SKM-1 (cell line): ENCODE measurements at regions not wholly inside any gene's neighbourhood (a gene's known extent, or its start where the extent isn't known, plus 50 kb on each side); places are given as distances from the start of the nearest gene placed in this dataset.

Source experiments
- DNase-seq: peaks from one replicate; lab custom pipeline; 2025; ENCODE audit not compliant: unreplicated experiment; lab: John Stamatoyannopoulos, UW

DNA sequence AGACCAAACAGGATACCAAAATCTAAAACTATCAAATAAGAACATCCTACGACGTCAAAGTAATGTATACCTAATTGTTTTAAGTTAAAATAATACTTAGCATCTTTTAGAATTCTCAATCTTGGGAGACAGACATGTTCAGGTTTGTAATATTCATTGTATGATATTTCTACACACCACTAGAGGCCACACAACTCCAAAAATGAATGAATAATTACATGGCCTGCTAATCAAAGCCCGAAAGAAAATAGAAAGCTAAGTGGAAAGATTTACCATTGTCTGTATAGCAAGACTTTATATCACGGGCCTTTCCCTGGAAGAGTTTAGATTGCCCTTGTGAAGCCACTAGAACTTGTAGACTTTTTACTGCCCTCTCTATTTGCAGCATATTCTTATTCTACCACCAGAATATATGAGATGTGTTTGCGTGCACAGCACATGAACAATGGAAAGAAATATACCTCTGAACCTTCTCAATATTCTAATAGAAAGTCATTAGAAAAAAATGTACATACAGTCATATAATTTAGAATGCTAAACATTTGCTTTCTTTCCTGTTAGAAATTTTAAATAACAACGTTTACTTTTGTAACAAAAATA lies 380.1 kb upstream of the NUDT12 start:
- no peak for DNase-seq

DNA sequence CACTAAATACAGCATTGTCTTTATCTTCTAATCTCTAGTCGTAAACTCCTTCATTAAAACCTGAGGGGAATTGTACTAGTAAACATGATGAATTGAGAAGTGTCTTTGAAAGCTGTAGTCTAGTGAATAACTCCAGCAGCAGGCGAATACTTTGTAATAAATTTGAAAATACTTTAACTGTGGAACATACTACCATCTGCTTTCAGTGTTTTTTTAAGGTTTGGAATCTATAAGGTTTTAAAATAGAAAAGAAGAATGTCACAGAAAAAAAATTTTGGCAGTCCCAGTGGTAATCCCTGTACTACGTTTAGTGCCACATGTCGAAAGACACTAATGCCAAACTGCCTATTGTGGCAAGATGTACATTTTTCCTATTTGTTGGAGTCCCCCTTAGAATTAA lies 379.0 kb upstream of the NUDT12 start:
- DNase-seq: no peak

DNA sequence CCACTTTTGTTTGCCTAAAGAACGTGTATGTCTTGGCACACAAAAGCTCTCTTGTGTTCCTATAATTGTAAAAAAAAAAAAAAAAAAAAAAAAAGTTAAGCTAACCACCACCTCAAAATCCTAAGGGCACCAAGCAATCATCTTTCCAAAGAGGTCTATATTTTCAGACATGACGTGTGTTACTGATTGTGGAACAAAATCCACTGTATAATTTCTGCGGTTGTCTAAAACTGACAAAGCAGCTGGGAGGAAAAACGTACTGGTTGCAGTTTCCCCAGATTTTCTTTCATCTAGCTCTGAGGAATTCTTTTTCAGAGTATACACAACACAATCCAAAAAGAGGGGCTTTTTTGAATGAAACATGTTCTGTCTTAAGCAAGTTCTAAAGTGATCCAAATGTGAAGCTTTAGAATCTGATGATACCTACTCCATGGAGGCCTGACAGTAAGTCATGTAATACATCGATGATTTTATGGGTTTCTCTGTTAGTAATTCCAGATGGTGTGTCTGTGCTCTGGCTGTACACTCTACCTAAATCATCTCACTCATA lies 375.6 kb upstream of the NUDT12 start:
- DNase-seq: no peak

DNA sequence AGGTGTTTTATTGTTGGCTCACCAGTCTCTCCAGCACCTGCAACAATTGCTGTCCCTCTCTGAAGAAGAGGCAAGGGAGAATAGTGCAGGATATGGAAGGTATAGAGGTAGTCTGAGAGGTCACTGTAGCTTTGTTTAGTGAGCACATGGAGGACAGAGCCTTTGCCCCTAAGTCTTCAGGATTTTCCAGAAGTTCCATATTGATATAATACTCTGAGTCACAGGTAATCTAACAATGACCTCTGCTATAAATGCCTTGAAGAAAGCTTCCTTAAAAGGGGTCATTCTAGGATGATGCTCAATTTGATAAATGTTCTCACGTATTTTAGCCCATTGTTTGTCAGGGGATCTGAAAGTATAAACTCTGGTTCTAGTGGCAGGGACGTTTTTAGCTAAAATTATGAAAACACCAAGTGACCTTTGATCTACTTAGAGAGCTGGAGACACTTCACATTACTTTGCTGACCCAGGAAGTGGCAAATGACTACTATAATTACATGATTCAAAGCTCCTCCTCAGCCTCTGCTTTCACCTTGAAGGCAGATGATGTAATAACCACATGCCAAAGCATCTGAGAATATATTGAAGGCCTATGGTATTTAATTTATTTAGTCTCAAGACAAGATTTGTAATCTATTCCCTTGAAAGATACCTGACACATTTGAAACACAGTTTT lies 366.9 kb upstream of the NUDT12 start:
- DNase-seq: no peak

DNA sequence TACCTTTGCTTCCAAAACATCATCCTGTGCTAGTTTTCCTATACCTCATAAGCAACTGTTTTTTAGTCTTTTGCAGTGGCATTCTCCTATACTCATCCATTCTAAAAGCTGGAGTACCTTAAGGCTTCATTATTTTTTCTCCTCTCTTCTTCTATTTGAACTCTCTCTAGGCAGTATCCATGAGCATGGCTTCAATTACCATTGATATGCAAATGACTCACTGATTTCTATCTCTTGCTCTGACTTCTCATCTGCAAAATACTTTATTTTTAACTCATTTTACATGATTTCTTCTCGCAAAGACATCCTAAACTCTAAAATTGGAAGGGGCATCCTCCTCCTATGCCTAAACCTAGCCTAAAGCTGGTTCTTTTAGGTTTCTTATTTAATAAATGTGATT lies 365.1 kb upstream of the NUDT12 start:
- DNase-seq: no peak

DNA sequence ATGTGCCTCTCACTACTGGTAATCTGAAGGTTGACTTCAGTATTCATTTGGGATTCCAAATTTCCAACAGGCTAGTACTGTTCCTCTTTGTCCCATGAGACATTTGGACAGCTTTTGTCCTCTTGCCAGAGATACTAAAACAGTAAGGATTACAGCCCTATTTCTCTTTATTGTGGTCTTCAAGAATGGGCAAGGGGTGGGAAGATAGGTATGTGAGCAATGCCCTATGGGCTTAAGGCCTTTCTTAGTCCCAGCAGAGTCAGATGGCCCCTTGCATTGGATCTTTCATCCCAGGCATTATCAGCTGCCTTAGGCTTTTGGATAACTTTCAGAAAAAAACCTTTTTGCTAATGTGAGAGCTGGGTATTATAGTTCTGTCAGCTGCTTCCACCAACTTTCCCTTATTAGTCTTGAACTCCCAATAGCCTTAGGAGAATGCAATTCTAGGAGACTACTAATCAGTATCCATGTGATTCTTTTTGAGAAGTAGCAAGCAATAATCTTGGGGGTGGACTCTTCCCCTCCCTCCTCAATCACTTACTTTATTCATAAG lies 361.1 kb upstream of the NUDT12 start:
- no peak for DNase-seq

DNA sequence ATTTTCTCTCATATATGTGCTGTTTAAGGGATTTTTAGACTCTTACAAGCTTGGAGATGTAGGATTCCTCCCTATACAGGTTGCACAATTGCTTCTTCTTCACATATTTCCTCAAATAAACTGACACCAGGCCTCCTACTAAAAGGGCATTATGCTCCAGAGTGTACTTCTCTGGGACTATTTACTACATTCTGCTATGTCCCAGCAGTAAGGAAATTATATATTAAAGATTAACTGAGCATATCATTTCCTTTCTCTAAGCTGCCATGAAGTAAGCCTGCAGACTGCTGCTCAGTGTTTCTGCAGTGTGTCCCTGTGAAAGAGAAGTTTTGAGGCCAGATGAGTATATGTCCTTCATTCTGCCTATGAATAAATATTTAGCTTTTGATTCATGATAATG lies 356.9 kb upstream of the NUDT12 start:
- no peak for DNase-seq

DNA sequence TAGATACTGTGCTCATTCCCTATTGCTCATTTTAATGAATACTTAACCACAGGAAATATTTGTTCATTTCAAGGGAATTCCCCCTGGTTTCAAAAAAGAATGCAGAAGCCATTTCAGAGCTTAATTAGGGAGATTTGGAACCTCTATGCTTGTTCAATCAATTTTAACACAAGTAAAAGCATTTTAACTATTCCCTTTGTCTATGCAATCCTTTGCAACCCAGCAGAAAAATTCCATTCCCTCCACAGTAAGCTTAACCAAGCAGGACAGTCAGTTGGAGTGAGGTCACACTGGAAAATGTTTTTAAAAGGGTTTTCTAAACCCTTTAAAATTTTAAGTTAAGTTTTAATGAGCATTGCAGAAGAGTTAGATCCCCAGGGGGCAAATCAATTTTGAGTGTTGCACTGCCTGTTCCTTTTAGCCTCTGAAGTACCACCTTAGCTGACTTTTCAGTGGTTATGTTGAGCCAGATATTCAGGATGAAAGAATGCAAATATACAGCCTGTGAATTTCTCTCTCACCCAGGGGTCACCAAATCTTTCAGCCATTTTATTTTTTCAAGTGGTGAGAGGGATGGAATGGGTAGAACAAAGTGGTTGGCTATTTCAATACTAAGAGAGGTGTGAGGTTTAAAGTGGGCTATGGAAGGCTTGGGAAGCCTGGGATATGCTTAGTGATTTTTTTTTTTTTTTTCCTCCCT lies 356.2 kb upstream of the NUDT12 start:
- no peak for DNase-seq

DNA sequence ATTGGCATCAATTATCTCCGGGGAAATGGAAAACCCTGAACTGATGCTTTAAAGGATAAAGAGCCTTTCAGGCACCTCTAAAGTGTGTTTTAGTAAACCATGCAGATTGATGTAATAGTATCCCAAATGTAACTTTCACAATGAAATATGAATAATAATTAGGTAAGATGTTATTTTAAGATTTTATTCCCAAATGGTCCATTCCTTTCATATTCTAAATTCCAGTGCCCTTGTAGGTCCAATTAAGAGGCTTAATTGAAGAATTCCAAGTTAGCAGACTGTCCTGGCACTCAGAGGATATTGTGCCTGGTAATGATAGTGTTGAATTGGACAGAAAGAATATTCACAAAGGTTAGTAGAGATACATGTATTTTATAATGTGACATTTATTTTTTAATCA lies 352.5 kb upstream of the NUDT12 start:
- no peak for DNase-seq

DNA sequence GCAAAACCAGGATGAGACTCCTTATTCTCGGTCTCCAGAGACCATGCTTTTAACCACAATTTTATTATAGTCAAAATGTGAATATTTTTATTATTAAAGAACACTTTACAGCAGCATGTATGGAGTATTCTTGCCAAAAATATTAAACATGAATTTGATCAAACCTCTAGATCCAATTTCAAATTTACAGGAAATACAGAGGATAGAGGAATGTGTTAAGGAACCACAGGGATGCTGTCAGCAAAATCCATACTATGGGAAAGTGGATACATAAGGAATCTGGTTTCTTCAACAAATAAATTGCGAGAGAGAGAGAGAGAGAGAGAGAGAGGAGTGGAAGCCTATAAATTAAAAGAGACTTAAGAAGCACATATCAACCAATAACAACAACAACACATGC lies 348.2 kb upstream of the NUDT12 start:
- DNase-seq: no peak

DNA sequence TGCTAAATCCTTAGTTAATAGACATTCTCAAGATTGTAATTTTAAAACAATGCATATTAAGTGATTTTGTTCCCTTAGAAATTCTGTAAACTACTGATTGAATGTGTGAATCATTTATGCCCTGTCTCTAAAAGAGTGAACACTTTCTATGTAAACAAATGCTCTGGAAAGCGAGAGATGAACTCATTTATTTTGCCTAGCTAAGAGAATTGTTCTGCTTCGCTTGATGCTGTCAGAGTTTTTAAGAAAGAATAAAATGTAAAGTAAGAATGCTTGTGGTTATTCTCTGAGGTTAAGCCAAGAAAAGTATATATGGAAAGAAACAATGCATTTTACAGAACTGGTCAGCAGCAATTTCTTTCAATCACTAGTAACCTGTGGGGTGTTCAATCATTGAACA lies 347.4 kb upstream of the NUDT12 start:
- DNase-seq: no peak

DNA sequence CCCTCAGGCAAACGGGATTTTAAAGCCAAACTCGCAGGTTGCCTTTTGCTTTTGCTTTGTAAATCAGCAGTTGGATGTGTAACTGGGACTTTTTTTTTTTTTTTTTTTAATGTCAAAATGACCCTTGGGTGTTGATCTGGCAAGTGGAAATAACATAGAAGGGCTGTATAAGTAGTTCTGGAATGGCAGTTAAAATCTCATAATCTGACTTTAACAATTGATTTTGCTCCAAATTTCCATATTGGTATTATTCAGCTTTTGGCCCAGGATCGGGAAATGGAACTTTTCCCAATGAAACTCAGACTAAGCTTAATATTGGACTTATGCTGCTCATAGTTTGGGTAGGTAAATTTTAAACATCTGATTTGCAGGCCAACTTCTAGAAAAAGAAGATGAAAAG lies 346.8 kb upstream of the NUDT12 start:
- no peak for DNase-seq

DNA sequence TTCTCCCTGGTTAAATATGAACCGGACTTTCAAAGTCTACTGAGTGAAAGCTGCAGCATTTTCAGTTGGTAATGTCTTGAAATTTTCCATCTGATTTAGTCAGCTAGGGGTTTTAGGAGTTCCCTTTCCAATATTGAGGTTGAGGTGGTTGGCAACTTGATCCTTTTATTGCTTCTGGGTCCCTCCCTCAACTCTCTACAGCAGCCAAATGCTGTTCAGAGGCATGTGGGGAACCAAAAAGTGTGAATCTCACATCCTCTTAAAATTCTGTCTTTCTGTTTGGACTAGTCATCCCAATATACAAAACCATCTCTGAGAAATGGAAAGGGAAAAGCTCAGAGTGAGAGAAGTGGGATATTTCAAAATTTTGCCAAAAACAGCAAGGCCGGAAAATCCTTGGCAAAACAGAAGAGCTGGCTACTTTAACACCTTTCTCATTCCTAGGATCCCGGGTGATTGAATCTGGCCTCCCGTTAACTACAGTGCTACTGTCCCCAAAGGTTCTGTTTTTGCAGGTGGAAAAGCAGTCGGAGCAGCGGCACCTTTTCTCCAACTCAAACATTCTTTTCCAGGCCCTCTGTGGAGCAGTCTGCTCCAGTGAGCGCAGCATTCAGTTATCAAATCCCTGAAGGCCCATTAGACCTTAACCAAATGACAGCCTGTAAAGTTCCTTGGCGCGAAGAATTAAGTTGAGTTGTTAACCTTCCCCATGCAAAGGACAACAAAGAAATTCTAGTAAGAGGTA lies 345.9 kb upstream of the NUDT12 start:
- no peak for DNase-seq

DNA sequence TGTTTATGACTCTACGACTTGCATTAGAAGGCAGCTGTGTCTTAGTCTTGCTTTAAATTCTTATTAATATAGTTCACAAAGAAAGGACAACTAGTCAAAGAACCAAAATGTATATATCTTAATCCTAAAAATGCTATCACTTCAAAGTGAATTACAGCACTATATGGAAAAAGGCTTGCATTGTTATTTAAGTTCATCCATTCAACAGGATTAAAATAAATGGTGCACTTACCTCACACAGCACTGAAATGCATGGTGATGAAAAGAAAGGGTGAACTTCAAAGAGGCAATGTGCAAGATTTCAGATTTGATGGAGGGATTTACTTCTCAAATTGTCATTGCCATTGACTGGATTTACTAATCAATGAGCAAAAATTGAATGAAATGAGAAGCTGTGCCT lies 344.4 kb upstream of the NUDT12 start:
- no peak for DNase-seq

DNA sequence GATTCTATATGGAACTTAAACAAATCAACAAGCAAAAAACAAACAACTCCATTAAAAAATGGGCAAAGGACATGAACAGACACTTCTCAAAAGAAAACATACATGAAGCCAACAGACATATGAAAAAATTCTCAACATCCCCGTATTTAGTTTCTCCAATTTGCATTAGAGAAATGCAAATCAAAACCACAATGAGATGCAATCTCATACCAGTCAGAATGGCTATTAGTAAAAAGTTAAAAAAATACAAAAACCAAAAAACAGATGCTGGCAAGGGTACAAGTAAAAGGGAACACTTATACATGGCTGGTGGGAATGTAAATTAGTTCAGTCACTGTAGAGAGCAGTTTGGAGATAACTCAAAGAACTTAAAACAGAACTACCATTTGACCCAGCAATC lies 342.1 kb upstream of the NUDT12 start:
- DNase-seq: no peak

DNA sequence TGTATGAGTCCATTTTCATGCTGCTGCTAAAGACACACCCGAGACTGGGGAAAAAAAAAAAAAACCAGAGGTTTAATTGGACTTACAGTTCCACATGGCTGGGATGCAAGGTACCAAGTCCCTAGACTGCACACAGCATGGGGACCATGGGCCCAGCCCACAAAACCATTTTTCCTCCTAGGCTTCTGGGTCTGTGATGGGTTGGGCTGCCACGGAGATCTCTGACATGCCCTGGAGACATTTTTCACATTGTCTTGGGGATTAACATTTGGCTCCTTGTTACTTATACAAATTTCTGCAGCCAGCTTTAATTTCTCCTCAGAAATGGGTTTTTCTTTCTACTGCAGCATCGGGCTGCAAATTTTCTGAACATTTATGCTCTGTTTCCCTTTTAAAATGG lies 340.3 kb upstream of the NUDT12 start:
- no peak for DNase-seq

DNA sequence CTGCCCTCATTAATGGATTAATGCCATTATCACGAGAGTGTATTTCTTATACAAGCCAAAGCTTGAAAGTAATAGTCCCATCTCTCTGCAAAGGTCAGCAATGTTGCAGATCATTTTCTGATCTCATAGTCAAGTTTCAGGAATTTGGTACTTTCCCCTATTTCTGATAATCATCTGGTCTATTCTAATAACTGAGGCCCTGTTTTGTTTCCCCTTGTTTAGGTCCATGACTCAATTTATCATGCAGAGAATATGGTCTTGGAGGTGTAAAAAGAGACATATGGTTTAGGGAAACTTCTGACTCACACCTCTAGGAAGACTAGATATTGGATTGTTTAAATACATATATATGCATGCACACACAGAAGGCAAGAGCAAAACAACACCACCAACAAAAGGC lies 339.3 kb upstream of the NUDT12 start:
- no peak for DNase-seq

DNA sequence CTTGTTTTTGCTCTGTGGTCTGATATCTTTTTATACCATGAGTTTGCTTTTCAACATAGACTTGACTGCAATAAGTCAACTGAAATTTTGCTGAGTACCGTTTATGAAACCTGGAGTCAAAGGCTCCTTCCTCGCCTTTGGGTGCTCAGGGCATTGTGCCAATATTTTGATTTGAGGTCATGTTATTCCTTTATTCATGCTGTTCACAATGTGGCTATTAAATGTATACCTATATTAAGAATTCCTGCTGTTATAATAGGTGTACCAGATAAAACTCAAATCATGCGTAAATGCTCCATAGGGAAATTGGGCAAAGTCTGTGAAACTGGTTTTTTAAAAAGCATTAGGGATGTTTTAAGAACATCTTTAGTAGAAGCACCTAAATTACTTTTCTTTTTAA lies 334.0 kb upstream of the NUDT12 start:
- no peak for DNase-seq

DNA sequence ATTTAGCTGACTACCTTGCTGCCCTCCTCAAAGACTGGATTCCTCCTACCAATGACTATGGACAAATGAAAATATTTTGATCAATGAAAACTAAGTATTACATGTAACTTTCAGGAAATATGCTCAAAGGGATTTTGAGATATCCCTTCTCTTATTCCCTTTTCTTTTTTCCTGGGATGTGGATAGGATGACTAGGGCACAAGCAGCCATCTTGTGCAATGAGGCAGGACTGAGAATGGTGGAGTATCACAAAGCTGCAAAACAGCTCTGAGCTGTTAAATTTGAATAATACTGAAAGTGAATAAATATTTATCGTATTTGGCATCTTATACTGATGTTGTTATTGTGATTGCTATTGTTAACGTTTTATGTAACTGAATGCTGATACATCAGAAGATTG lies 333.1 kb upstream of the NUDT12 start:
- no peak for DNase-seq

DNA sequence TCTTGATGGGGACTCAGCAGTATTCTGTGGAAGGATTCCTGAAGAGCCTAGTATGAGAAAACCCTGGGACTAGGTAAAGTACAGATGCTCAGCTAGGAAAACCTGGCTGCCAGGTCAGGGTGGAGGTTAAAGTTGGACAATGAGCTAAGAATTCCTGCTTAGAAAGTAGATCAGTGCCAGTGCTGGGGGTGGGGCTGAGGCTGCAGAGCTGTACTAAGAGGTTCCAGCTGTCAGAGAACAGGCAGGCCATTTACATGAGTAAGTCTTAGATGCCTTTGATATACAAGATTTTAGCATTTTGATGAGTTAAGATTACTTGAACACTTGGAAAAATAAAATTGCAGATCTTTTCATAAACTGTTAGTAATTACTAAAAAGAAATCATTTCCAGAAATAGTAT lies 332.3 kb upstream of the NUDT12 start:
- no peak for DNase-seq

DNA sequence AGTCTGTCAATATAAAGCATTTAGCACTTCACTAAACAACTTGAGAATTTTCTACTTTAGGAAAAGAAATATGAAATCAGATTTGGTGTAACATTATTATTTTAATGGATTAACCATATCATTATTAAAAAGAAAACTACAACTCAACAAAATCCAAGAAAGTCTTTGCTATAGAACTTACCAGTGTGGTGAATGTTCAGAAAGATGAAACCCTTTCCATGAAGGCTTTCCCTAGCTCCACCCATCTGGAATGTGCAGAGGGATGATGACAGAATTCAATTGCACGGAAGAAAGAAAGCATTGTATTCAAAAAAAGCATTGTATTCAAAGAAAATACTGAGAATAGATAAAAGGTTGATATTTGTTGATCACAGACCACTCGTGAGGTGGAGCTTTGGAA lies 328.6 kb upstream of the NUDT12 start:
- DNase-seq: no peak
